NCI-H526 treated with DMSO at 0.1 percent for 48 hours (cell line): ENCODE measurements at regions not wholly inside any gene's neighbourhood (a gene's known extent, or its start where the extent isn't known, plus 50 kb on each side); places are given as distances from the start of the nearest gene placed in this dataset.
"Not testable (repeated sequence)": the region's sequence is repeated elsewhere in the genome, so short reads cannot be mapped to it uniquely, and the experiment has no call there.

Experiments used
- DNase-seq: peaks from one replicate; lab custom pipeline; 2025; lab: John Stamatoyannopoulos, UW

DNA sequence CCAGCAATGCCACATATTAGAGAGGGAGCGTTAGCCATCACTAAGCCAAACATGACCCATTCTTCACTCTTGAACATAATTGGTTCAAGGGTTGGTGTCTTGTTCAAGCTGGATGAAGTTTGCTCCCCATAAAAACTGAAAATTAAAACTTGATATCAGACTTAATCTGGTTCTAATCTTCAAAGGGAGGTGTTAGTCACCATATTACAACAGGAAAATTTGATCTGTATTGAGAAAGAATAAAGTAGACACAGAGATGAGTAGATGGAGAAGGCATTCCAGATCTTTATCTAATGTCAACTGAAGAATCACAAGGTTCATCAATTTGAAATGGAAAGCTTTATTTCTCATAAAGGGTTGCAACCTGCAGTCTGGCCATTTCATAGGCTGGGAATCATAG is 972.8 kb downstream of the HACE1 start:
- DNase-seq: no peak

DNA sequence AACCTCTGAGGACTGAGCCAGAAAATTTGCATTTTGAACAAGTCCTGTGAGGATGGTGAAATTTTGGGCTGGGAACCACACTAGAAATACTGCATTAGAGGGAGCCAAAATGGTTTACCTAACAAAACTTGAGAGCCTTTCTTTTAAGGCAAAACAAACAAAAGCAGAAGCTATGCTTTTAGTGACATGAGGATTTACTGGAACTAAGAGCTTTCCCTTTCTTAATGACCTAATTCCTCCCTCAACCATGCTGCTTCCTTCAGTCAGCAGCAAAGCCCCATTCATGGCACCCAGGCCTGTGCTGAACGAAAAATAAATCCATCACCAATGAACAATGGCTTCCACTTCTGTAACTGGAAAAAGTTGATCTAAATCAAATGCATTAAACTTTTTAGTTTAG is 974.3 kb downstream of the HACE1 start:
- DNase-seq: no peak

DNA sequence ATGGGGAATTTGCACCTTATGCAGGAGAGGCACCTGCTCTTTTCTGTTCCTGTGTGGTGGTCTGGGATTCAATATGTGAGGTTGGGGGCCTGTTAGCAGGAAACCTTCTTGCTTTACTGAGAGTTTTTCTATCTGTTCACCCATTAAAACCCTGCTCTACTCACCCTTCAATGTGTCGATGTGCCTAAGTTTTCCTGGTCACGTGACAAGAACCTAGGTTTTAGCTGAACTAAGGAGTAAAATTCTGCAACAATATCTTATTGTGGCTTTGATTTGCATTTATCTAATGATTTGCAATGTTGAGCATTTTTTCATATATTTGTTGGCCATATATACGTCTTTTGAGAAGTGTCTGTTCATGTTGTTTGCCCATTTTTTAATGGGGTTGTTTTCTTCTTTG is 979.9 kb downstream of the HACE1 start:
- no peak for DNase-seq

DNA sequence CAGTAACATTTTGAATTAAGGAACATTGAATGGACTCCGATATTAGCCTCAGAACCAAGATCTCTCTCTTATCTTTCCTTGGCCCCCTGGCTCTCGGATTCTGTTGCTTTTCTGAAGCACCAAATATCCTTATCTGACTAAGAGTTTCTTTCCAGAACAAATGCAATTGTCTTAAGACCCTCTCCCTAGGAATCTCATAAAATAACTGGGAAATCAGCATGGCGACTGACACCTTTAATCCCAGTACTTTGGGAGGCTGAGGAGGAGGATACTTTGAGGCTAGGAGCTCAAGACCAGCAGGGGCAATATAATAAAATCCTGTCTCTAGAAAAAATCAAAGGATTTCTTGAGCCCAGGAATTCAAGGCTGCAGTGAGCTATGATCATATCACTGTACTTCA is 984.5 kb downstream of the HACE1 start:
- no peak for DNase-seq

DNA sequence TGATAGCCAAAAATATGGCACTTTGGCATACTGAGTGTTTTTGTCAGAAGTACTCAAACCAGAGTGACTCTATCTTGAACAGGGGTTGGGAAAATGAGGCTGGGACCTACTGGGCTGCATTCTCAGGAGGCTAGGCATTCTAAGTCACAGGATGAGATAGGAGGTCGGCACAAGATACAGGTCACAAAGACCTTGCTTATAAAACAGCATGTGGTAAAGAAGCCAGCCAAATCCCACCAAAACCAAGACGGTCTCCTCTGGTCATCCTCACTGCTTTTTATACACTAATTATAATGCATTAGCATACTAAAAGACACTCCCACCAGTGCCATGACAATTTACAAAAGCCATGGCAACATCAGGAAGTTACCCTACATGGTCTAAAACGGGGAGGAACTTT is 985.1 kb downstream of the HACE1 start:
- no peak for DNase-seq

DNA sequence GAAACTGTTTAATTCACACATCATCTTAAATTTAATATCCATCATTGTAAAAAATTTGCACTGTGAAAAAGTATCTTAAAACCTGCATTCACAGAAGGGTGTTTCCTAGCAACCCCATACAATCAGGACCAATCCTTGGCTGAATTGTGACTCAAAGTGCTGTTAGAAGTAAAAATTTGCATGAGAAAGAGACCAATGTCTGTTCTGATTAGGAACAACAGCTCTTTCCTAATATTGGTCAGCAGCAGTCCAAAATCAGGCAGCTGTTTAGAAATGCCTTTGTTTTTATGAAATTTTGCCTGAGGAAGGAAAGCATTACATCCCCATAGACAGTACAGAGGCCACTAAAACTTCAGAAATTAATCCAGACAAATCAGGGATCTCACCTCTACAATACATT is 987.0 kb downstream of the HACE1 start:
- no peak for DNase-seq

DNA sequence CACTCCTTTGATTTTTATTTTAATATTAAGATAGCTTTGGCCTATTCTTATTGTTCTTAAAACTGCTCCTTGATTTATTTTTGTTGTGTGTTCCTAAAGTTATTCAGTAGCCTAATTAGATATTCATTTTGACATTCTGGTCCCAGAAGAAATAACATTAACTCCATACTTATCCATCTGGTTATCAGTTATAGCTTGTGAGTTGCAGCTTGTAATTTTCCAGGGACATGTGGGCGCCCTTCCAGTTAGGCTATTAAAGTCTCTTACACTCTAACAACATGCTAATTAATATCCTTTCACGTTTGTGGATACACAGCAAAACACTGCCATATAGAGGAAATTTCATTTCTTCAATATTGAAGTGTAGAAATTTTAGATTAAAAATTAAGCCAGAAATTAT is 987.5 kb downstream of the HACE1 start:
- DNase-seq: no peak

DNA sequence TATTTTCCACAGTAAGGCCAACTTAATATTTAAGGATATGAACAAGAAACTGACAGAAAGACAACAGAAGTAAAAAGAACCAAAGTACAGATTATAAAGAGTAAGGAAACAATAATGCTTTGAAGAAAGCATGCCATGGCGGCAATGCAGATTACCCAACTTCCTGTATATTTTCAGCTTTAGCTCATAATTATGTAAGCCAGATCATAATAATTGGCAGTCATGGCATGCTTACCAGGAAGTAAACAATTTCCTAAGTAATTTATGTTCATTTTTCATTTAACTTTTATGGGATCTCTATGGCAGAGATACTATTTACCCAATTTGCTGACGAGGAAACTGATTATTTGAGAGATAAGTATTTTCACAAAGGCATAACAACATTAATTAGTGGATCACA is 988.7 kb downstream of the HACE1 start:
- no peak for DNase-seq

DNA sequence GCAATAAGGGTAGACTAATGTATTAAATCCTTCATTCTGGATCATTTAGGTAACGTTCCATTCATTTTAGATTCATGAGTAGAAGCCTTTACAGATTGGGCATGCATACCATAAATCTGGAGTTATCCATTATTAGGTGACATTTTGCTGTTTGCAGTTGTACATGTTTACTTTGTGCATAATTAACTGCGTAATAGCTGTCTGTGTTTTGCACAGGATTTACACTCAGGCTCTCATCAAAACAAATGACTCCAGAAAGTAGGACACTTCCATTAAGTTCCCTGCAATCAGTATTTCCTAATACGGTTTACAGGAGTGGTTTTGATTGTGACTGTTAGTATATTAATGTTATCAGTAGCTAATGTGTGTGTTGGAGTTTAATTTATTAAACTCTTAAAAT is 997.4 kb downstream of the HACE1 start:
- DNase-seq: no peak

DNA sequence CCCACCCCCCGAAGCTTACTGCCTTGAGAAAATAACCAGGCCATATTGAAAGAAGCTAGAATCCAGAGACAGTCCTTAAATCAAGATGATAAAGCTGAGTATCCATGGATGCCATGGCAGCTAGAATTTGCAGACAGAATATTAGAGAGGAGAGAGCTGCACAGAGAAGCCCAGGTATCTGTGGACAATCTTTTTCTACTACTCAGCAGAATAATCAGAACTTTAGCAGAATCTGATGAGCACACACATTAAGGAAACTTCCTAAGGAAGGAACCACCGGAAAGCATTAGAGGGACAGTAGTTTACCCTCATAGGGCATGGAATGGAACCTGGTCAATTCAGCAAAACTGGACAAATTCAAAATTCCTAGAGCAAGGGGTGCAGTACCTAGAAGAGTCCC is 1001.7 kb downstream of the HACE1 start:
- DNase-seq: no peak

DNA sequence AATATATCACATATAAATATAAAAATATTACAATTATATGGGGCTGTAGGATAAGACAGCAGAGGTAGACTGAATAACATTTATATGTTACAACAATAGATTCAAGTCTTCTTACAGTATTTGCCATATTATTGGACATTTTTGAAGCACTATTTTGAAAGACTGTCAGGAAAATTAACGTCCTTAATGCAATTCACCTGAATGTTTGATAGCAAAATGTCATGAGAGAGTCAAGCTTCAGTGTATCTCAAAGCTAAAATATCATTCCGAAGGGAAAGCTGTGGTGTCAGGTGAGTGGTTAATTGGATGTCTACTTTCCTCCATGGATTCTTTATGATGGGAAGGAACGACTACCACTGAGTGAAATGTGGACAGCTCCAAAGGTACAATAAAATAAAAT is 1004.0 kb downstream of the HACE1 start:
- DNase-seq: no peak

DNA sequence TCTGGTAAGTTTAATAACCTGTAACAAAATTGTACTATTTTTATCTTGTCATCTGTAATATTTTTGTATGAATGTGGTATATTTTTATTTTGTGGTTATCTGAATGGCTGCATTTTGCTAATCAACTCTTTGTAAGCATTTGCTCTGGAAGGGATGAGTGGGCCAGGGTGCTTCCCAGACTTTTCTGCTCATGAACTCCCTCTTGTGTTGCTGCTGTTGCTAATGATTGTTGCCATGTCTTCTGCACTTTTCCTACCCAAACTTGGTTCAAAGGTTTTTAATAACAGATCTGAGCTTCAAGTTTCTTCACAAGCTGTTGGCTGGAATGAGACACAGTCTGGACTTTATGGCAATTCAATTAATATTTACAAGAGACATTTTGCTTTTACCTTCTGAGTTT is 1005.7 kb downstream of the HACE1 start:
- DNase-seq: no peak

DNA sequence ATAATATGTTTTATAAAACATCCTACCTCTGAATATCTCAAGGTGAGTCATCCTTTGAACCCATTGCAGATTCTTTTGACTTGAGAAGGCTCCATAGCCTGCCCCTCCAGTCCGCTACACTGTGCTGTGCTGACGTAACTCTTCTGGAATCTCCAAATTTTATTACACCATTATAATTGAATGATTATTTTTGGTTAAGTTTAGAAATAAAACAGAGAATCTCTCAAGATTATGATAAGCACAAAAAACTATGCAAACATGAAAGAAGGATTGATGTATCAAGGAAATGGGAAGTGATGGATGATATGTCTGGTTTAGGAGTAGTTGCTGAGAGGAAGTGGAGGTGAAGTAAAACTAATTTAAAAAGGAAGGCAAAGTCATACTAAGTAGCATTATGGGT is 1021.3 kb downstream of the HACE1 start:
- DNase-seq: no peak

DNA sequence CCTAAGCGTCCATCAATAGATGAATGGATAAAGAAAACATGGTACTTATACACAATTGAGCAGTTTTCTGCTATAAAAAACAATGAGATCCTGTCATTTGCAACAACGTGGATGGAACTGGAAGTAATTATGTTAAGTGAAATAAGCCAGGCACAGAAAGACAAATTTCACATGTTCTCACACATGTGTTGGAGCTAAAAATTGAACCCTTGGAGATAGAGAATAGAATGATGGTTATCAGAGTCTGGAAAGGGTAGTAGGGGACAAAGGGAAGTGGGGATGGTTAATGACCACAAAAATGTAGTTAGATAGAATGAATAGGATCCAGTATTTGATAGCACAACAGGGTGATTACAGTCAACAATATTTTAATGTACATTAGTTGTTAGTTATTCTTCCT is 1033.5 kb downstream of the HACE1 start:
- DNase-seq: no peak

DNA sequence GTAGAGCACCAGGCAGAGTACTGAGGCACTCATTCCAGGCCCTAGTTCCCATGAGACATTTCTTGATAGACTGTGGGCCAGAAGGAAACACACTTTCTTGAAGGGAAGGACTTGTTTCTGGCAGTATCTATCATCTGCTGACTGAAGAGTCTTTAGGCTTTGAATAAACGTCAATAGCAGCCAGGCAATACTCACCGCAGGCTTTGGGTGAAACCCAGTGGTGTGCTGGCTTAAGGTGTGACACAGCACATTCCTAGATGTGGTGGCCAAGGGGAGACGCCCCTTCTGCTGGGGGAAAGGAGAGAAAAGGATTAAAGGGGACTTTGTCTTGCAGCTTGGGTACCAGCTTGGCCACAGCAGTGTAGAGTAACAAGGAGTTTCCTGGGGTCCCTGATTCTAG is 1039.6 kb downstream of the HACE1 start:
- DNase-seq: no peak

DNA sequence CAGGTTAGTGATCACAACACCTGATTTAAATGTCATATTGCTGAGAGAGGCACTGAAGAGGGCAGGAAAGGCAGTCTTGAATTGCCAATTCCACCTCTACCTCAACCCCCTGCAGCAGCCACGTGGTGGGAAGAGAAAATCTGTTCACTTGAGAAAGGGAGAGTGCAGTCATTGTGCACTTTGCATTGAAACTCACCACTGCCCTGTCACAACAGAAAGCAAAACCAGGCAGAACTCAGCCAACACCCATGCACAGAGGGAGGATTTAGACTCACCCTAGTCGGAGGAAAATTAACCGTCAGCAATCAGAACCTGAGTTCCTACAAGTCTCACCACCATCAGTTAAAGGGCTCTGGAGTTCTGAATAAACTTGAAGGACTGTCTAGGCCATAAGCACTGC is 1040.2 kb downstream of the HACE1 start:
- DNase-seq: no peak

DNA sequence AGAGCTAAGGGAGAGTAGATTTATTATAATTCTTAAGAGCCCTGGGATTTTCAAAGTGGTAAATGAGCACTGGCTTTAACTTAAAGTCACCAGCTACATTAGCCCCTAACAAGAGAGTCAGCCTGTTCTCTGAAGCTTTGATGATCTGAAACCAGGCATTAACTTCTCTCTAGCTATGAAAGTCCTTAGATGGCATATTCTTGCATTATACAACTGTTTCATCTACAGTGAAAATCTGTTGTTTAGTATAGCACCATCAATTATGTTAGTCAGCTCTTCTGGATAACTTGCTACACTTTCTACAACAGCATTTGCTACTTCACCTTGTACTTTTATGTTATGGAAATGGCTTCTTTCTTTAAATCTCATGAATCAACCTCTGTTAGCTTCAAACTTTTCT is 1046.7 kb downstream of the HACE1 start:
- DNase-seq: no peak

DNA sequence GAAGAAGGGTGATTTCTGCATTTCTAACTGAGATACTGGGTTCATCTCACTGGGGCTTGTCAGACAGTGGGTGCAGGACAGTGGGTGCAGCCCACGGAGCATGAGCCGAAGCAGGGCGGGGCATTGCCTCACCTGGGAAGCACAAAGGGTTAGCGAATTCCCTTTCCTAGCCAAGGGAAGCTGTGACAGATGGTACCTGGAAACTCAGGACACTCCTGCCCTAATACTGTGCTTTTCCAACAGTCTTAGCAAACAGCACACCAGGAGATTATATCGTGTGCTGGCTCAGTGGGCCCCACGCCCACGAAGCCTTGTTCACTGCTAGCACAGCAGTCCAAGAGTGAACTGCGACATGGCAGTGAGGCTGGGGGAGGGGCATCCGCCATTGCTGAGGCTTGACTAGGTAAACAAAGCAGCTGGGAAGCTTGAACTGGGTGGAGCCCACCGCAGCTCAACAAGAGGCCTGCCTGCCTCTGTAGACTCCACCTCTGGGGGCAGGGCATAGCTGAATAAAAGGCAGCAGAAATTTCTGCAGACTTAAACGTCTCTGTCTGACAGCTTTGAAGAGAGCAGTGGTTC is 1057.7 kb downstream of the HACE1 start:
- not testable (repeated sequence) for DNase-seq

DNA sequence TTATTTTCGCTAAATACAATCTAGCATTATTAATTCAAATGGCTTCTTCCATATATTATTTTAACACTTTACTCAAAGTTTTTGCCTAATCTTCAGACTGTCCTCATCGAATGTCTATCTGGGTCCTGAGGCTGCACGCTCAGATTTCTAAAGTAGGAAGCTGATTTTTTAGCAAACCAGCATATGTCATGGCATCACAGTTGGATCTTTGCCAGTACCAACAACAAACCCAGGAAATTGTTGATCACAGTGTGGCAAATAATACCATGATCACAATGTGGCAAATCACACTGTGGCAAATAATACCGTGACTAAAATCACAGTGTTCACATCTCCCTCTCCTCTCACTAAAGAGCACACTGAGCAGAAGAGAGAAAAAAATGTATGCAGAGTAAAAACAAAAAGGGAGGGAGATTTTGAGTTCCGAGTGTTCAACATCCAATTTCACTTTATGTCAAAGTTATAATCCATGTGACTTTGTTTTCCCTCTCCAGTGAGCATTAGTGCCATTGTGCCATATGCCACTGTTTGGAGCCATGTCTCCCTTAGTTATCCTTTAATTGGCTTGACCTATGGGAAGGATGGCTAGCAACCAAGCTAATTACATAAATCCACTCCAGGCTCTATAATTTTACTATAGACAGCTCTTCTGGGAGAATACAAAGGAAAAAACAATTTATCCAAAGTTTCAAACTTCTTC is 1059.6 kb downstream of the HACE1 start:
- no peak for DNase-seq

DNA sequence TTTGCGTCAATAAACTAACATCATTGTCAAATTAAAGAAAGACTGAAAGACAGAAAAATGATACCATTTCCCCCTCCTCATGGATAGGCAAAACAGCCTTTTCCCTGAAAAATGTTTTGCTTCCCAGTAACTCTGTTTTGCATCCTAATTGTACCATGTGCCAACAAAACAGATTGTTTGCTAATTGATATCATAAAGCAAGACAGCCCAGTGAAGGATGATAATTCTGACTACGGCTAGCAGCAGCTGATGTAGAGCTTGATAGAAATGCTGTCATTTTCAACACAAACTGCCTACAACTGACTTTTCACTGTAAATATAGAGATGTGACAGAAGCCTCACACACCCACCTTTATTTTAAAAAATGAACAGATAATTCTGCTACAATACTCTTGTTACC is 1061.6 kb downstream of the HACE1 start:
- no peak for DNase-seq

DNA sequence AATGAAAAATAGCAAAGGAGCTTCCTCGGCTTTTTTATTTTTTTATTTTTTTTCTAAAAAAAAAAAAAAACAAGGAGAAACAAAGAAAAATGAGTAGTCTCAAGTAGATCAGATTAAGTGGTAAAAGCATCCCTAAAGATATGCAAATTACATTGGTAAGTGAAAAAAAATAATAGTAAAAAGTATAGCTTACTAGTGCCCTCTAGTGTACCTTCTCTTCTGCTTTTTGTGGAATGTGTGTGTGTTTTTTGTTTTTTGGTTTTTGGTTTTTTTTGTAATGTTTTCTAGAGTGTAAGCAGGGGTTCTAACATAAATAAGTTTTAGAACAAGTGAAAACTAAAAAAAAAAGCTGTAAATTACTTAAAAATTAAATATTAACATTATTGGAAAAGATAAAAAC is 1062.0 kb downstream of the HACE1 start:
- peak; percentile 12 for DNase-seq

DNA sequence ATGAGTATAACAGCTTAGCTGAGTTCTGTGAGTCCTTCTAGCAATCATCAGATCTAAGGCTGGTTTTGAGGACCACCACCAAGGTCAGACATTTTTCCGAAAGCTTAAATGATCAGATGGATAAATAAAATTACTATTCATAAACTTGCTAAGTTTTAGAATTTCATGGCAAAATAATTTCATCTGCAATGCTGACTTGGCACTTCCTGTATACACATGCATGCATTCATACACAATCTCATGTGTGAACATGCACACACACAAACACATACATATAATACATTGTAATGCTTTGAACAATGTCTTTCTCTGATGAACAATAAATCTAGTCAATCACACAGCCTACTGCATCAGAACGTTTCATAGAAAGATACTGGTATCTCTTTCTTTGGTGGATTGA is 1068.3 kb downstream of the HACE1 start:
- DNase-seq: no peak

DNA sequence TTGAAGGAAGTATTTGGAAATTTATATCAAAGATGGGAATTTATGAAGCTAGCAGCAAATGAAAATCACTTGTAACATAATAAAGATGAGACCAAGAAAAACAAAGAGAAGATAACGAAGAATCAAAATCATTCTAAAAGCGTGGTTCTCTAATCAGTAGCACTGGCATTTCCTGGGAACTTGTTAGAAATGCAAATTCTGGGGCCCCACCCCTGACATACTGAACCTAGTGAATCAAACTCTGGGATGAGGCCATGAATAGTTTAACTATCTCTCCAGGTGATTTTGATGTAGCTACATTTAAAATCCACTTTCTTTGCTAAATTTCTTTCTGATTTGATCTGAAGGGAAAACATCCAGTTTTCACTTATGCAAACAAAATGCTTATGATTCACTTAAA is 1075.6 kb downstream of the HACE1 start:
- DNase-seq: peak; percentile 4

DNA sequence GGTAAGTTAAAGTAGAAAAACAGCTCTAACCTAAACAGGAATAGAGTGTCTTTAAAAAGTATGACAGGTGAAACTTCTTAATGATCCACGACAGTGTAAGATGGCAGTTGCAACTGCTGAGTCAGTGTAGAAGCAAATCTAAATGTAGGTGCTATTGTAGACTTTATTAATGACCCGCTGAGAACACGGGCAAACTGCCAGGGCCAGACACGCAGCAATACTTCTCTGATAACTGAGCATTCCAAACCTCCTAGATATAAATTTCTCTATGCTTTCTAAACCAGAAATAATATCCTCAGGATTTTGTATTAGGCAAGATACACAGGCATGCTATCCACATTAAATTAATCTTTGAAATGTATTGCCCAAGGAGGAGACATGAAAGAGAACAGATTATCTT is 1076.4 kb downstream of the HACE1 start:
- peak; percentile 56 for DNase-seq
